ENCODE measurements at regions not wholly inside any gene's neighbourhood (a gene's known extent, or its start where the extent isn't known, plus 50 kb on each side); places are given as distances from the start of the nearest gene placed in this dataset.

DNA sequence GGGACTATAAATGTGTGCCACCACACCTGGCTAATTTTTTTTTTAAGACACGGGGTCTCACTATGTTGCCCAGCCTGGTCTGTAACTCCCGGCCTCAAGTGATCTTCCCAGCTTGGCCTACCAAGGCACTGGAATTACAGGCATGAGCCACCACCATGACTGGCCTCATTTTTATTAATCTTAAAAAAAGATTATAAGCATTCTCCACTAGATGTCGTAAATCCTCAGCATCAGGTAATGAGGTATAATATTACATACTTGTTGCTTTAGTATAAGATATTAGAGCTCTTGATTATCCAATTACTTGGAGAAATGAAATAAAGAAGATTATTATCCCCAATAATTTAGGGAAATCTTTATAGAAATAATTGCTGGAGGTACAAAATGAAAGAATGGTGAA lies 78.2 kb upstream of the HTR1A start:
- no peaks in the 10 kb centered on the region for H3K4me1 ChIP-seq (ENCODE audit: control insufficient read depth, insufficient read depth, low read length, poor library complexity, severe bottlenecking)
- no peaks in the 10 kb centered on the region for H3K36me3 ChIP-seq (ENCODE audit: control insufficient read depth, insufficient read depth, low read length)
- H3K27ac Mint-ChIP-seq: no peak overlapping the region
- H3K9me3 ChIP-seq (ENCODE audit: control insufficient read depth in 2 of 2, low read length in 2 of 2): peaks cover 0 to 8% of the 10 kb centered on the region in 2 experiments
- peaks cover 0 to 5% (median 0%) of the 10 kb centered on the region in 4 donors for H3K4me1 Mint-ChIP-seq
- H3K9me3 Mint-ChIP-seq: peaks cover 1 to 30% (median 6%) of the 10 kb centered on the region in 7 donors
- DNase-seq (no peak), ATAC-seq (ENCODE audit: low read depth in 2 of 2) (no peak)
- H3K36me3 Mint-ChIP-seq: no peaks in the 10 kb centered on the region
- H3K27ac ChIP-seq (ENCODE audit: insufficient read depth, low read length, poor library complexity, severe bottlenecking): no peak overlapping the region
- no peak overlapping the region for H3K4me3 ChIP-seq (ENCODE audit: low read depth, low read length)
- H3K27me3 Mint-ChIP-seq: no peaks in the 10 kb centered on the region
- H3K4me3 Mint-ChIP-seq: no peak overlapping the region
- no peaks in the 10 kb centered on the region for H3K27me3 ChIP-seq (ENCODE audit: control insufficient read depth, insufficient read depth, low read length)

DNA sequence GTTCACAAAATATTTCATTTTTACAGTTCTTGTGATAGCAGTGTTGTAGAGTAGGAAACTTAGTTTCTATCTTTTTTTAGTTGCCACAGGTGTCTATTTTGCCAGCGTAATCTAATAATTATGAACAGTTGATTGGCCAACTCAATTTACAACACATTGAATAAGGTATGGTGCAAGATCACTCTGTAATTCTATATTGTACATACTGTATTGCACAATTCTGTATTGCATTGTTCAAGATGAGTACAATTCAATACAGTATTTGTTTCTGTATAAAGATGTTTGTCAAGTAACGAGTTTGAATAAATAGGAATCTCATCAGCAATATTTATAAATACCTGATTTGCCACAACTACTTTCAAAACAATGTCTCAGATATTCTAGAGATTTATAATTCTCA lies 64.2 kb upstream of the HTR1A start:
- Histone ChIP-seq H3K4me1 (ENCODE audit: control insufficient read depth, insufficient read depth, low read length, poor library complexity, severe bottlenecking) (no peaks in the 10 kb centered on the region), H3K9me3 (ENCODE audit: control insufficient read depth in 2 of 2, low read length in 2 of 2) (no peaks in the 10 kb centered on the region)
- H3K9me3 Mint-ChIP-seq: peaks cover 0 to 13% (median 2%) of the 10 kb centered on the region in 7 donors

GRCh38 chr5:64019746-64020145 lies 57.5 kb upstream of the HTR1A start:
- Histone ChIP-seq H3K36me3 (ENCODE audit: control insufficient read depth, insufficient read depth, low read length) (no peaks in the 10 kb centered on the region), H3K4me1 (ENCODE audit: control insufficient read depth, insufficient read depth, low read length, poor library complexity, severe bottlenecking) (no peaks in the 10 kb centered on the region), H3K27ac (ENCODE audit: insufficient read depth, low read length, poor library complexity, severe bottlenecking) (no peak overlapping the region), H3K9me3 (ENCODE audit: control insufficient read depth in 2 of 2, low read length in 2 of 2) (no peaks in the 10 kb centered on the region), H3K4me3 (ENCODE audit: low read depth, low read length) (no peak overlapping the region), H3K27me3 (ENCODE audit: control insufficient read depth, insufficient read depth, low read length) (no peaks in the 10 kb centered on the region)
- no peak for ATAC-seq (ENCODE audit: low read depth in 2 of 2)
- no peak for DNase-seq
- Mint-ChIP-seq H3K36me3 (no peaks in the 10 kb centered on the region), H3K4me3 (no peak overlapping the region), H3K27ac (no peak overlapping the region), H3K27me3 (no peaks in the 10 kb centered on the region), H3K4me1 (no peaks in the 10 kb centered on the region), H3K9me3 (peaks cover 0 to 5% (median 3%) of the 10 kb centered on the region in 7 donors)

More for the DNA sequence above, 64.2 kb upstream of the HTR1A start:
- DNase-seq (no peak), ATAC-seq (ENCODE audit: low read depth in 2 of 2) (no peak)
- H3K4me1 Mint-ChIP-seq: no peaks in the 10 kb centered on the region
- Histone ChIP-seq H3K36me3 (ENCODE audit: control insufficient read depth, insufficient read depth, low read length) (no peaks in the 10 kb centered on the region), H3K27me3 (ENCODE audit: control insufficient read depth, insufficient read depth, low read length) (no peaks in the 10 kb centered on the region), H3K27ac (ENCODE audit: insufficient read depth, low read length, poor library complexity, severe bottlenecking) (no peak overlapping the region), H3K4me3 (ENCODE audit: low read depth, low read length) (no peak overlapping the region)
- no peak overlapping the region for H3K27ac Mint-ChIP-seq
- H3K27me3 Mint-ChIP-seq: no peaks in the 10 kb centered on the region
- H3K4me3 Mint-ChIP-seq: no peak overlapping the region
- H3K36me3 Mint-ChIP-seq: no peaks in the 10 kb centered on the region

- Mint-ChIP-seq H3K4me3 (no peak overlapping the region), H3K27ac (no peak overlapping the region), H3K36me3 (no peaks in the 10 kb centered on the region), H3K4me1 (no peaks in the 10 kb centered on the region), H3K27me3 (no peaks in the 10 kb centered on the region), H3K9me3 (peaks cover 0 to 5% (median 3%) of the 10 kb centered on the region in 7 donors)
- H3K9me3 ChIP-seq (ENCODE audit: control insufficient read depth in 2 of 2, low read length in 2 of 2): no peaks in the 10 kb centered on the region
- no peak overlapping the region for H3K4me3 ChIP-seq (ENCODE audit: low read depth, low read length)
- no peak for DNase-seq
- no peaks in the 10 kb centered on the region for H3K36me3 ChIP-seq (ENCODE audit: control insufficient read depth, insufficient read depth, low read length)
- no peak overlapping the region for H3K27ac ChIP-seq (ENCODE audit: insufficient read depth, low read length, poor library complexity, severe bottlenecking)
- H3K27me3 ChIP-seq (ENCODE audit: control insufficient read depth, insufficient read depth, low read length): no peaks in the 10 kb centered on the region
- no peaks in the 10 kb centered on the region for H3K4me1 ChIP-seq (ENCODE audit: control insufficient read depth, insufficient read depth, low read length, poor library complexity, severe bottlenecking)
- ATAC-seq (ENCODE audit: low read depth in 2 of 2): no peak
Observed at GRCh38 chr5:64018966-64019365, 56.7 kb upstream of the HTR1A start.

DNA sequence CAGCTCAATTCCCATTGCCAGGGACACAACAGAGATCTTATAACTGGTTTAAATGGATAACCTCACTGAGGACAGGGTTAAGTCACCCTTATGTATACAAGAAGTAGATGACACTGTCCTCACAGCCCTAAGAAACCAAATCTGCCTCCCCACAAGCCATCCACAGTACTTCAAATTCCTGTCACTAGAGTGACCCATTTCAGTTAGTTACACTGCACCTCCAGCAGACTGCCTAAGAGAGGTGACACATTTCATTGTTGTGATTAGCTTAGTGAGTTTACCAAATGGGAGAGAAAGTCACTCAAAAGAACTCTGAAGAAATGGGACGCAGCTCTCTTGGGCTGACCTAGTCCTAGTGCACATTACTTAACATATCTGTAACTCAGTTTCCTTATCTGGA lies 53.6 kb upstream of the HTR1A start:
- Mint-ChIP-seq H3K9me3 (peaks cover 0 to 5% (median 3%) of the 10 kb centered on the region in 7 donors), H3K27me3 (no peaks in the 10 kb centered on the region), H3K36me3 (no peaks in the 10 kb centered on the region), H3K4me3 (no peak overlapping the region), H3K4me1 (no peaks in the 10 kb centered on the region), H3K27ac (no peak overlapping the region)
- DNase-seq (no peak), ATAC-seq (ENCODE audit: low read depth in 2 of 2) (no peak)
- Histone ChIP-seq H3K9me3 (ENCODE audit: control insufficient read depth in 2 of 2, low read length in 2 of 2) (no peaks in the 10 kb centered on the region), H3K36me3 (ENCODE audit: control insufficient read depth, insufficient read depth, low read length) (no peaks in the 10 kb centered on the region), H3K4me3 (ENCODE audit: low read depth, low read length) (no peak overlapping the region), H3K4me1 (ENCODE audit: control insufficient read depth, insufficient read depth, low read length, poor library complexity, severe bottlenecking) (no peaks in the 10 kb centered on the region), H3K27me3 (ENCODE audit: control insufficient read depth, insufficient read depth, low read length) (no peaks in the 10 kb centered on the region), H3K27ac (ENCODE audit: insufficient read depth, low read length, poor library complexity, severe bottlenecking) (no peak overlapping the region)

Measured in CD4-positive, CD25-positive, alpha-beta regulatory T cell (primary cell).